Occipital lobe (tissue), 1 donor: ENCODE measurements at regions not wholly inside any gene's neighbourhood (a gene's known extent, or its start where the extent isn't known, plus 50 kb on each side); places are given as distances from the start of the nearest gene placed in this dataset.
"Not testable (repeated sequence)": the region's sequence is repeated elsewhere in the genome, so short reads cannot be mapped to it uniquely, and the experiment has no call there.

Source experiments
- DNase-seq: peaks from one replicate; lab custom pipeline; 2025; lab: John Stamatoyannopoulos, UW

- no peak for DNase-seq
Observed at GRCh38 chr15:47885920-47886319, 168.6 kb downstream of the SEMA6D start.

- DNase-seq, result no peak
Observed at GRCh38 chr15:47887241-47887800, 170.0 kb downstream of the SEMA6D start.

- no peak for DNase-seq
Observed at GRCh38 chr15:47888385-47889100, 171.2 kb downstream of the SEMA6D start.

GRCh38 chr15:47890397-47891150, 173.3 kb downstream of the SEMA6D start:
- DNase-seq, result no peak

GRCh38 chr15:47897525-47897924, 180.2 kb downstream of the SEMA6D start:
- no peak for DNase-seq

- DNase-seq, result no peak
Observed at GRCh38 chr15:47900751-47901150, 183.4 kb downstream of the SEMA6D start.

- no peak for DNase-seq
Observed at GRCh38 chr15:47903368-47903767, 186.1 kb downstream of the SEMA6D start.

GRCh38 chr15:47908486-47908885, 191.2 kb downstream of the SEMA6D start:
- no peak for DNase-seq

GRCh38 chr15:47908950-47909670, 191.8 kb downstream of the SEMA6D start:
- DNase-seq, result no peak

- not testable (repeated sequence) for DNase-seq
Observed at GRCh38 chr15:47912910-47913309, 195.6 kb downstream of the SEMA6D start.

- no peak for DNase-seq
Observed at GRCh38 chr15:47917881-47918280, 200.6 kb downstream of the SEMA6D start.

- DNase-seq, result no peak
Observed at GRCh38 chr15:47918877-47919276, 201.6 kb downstream of the SEMA6D start.

GRCh38 chr15:47924381-47924780, 196.4 kb upstream of the SLC24A5 start:
- no peak for DNase-seq

GRCh38 chr15:47929138-47929803, 191.5 kb upstream of the SLC24A5 start:
- no peak for DNase-seq

GRCh38 chr15:47932261-47932660, 188.5 kb upstream of the SLC24A5 start:
- no peak for DNase-seq

- no peak for DNase-seq
Observed at GRCh38 chr15:47932951-47933641, 187.7 kb upstream of the SLC24A5 start.

GRCh38 chr15:47933865-47934264, 186.9 kb upstream of the SLC24A5 start:
- DNase-seq, result no peak

GRCh38 chr15:47934342-47934741, 186.4 kb upstream of the SLC24A5 start:
- DNase-seq, result no peak

GRCh38 chr15:47937834-47938233, 183.0 kb upstream of the SLC24A5 start:
- DNase-seq, result no peak

GRCh38 chr15:47944637-47945288, 176.0 kb upstream of the SLC24A5 start:
- DNase-seq, result no peak
